ENCODE measurements at regions not wholly inside any gene's neighbourhood (a gene's known extent, or its start where the extent isn't known, plus 50 kb on each side); places are given as distances from the start of the nearest gene placed in this dataset.

- TF ChIP-seq GATA3 (IDR thresholded peaks at IDR 0.05; ENCODE audit: low read depth, low read length), result no peak
- TF ChIP-seq GATA2 (IDR thresholded peaks at IDR 0.05; ENCODE audit: low read depth, low read length), result no peak
Observed at GRCh38 chr2:160973991-160974390, 186.2 kb upstream of the TANK start.
